ENCODE measurements at regions not wholly inside any gene's neighbourhood (a gene's known extent, or its start where the extent isn't known, plus 50 kb on each side); places are given as distances from the start of the nearest gene placed in this dataset.

GRCh38 chr9:29039258-29039657, 1466.0 kb upstream of the C9orf72 start:
- Histone ChIP-seq H3K4me3 (ENCODE audit: low read length) (no peak overlapping the region), H3K4me1 (ENCODE audit: control insufficient read depth, insufficient read depth, low read length) (no peaks in the 10 kb centered on the region), H3K27ac (ENCODE audit: low read depth, low read length) (no peak overlapping the region), H3K9me3 (ENCODE audit: control insufficient read depth, low read length) (no peaks in the 10 kb centered on the region), H3K36me3 (ENCODE audit: control insufficient read depth, insufficient read depth, low read length) (no peaks in the 10 kb centered on the region), H3K9ac (ENCODE audit: extremely low read depth, low read length, poor library complexity, severe bottlenecking) (no peak overlapping the region), H3K27me3 (ENCODE audit: control insufficient read depth, insufficient read depth, low read length, poor library complexity, severe bottlenecking) (no peaks in the 10 kb centered on the region)
- no peaks in the 10 kb centered on the region for H3K9me3 Mint-ChIP-seq
- H3K36me3 Mint-ChIP-seq (ENCODE audit: low read depth), result no peaks in the 10 kb centered on the region
- H3K4me1 Mint-ChIP-seq, result no peaks in the 10 kb centered on the region
- no peak for DNase-seq
- H3K27ac Mint-ChIP-seq, result no peak overlapping the region
- no peak overlapping the region for H3K4me3 Mint-ChIP-seq
- 86 to 93% methylated on average over 2 of the region's 2 CpGs for WGBS, 2 experiments (ENCODE audit: insufficient coverage in 1 of 2, insufficient read length in 1 of 2)
- no peak for TF ChIP-seq CTCF (conservative IDR thresholded peaks at IDR 0.05)
- H3K27me3 Mint-ChIP-seq (ENCODE audit: insufficient read depth), result no peaks in the 10 kb centered on the region

GRCh38 chr9:29043072-29043471, 1469.8 kb upstream of the C9orf72 start:
- Histone ChIP-seq H3K9me3 (ENCODE audit: control insufficient read depth, low read length) (no peaks in the 10 kb centered on the region), H3K36me3 (ENCODE audit: control insufficient read depth, insufficient read depth, low read length) (no peaks in the 10 kb centered on the region), H3K27me3 (ENCODE audit: control insufficient read depth, insufficient read depth, low read length, poor library complexity, severe bottlenecking) (no peaks in the 10 kb centered on the region), H3K4me1 (ENCODE audit: control insufficient read depth, insufficient read depth, low read length) (no peaks in the 10 kb centered on the region), H3K4me3 (ENCODE audit: low read length) (no peak overlapping the region), H3K27ac (ENCODE audit: low read depth, low read length) (no peak overlapping the region), H3K9ac (ENCODE audit: extremely low read depth, low read length, poor library complexity, severe bottlenecking) (no peak overlapping the region)
- Mint-ChIP-seq H3K27me3 (ENCODE audit: insufficient read depth) (no peaks in the 10 kb centered on the region), H3K36me3 (ENCODE audit: low read depth) (no peaks in the 10 kb centered on the region), H3K4me1 (no peaks in the 10 kb centered on the region), H3K27ac (no peak overlapping the region), H3K4me3 (no peak overlapping the region), H3K9me3 (no peaks in the 10 kb centered on the region)
- TF ChIP-seq CTCF (conservative IDR thresholded peaks at IDR 0.05), result no peak
- WGBS, 2 experiments (ENCODE audit: insufficient coverage in 1 of 2, insufficient read length in 1 of 2), result 83% methylated on average over 1 of the region's 1 CpG; no CpG with 5 or more reads in 1 of the 2 experiments
- no peak for DNase-seq

DNA sequence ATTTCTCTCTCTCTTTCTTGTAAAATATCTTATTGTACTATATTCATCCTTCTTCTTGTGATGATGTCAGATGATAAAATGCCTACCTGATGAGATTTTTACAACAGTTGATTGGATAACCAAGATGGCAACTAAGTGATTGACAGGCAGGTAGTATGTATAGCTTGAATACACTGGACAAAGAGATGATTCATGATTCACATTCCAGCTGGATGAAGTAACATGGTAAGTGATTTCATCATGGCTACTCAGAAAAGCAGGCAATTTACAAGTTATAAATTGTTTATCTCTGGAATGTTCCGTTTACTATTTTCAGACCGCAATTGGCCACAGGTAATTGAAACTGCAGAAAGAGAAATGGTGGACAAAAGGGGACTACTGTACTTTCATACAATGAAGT, 1471.7 kb upstream of the C9orf72 start:
- DNase-seq, result no peak
- Histone ChIP-seq H3K4me3 (ENCODE audit: low read length) (no peak overlapping the region), H3K4me1 (ENCODE audit: control insufficient read depth, insufficient read depth, low read length) (no peaks in the 10 kb centered on the region), H3K9ac (ENCODE audit: extremely low read depth, low read length, poor library complexity, severe bottlenecking) (no peak overlapping the region), H3K36me3 (ENCODE audit: control insufficient read depth, insufficient read depth, low read length) (no peaks in the 10 kb centered on the region), H3K27me3 (ENCODE audit: control insufficient read depth, insufficient read depth, low read length, poor library complexity, severe bottlenecking) (no peaks in the 10 kb centered on the region), H3K27ac (ENCODE audit: low read depth, low read length) (no peak overlapping the region), H3K9me3 (ENCODE audit: control insufficient read depth, low read length) (no peaks in the 10 kb centered on the region)
- WGBS, 2 experiments (ENCODE audit: insufficient coverage in 1 of 2, insufficient read length in 1 of 2), result 87 to 99% methylated on average over 2 of the region's 2 CpGs
- Mint-ChIP-seq H3K27me3 (ENCODE audit: insufficient read depth) (no peaks in the 10 kb centered on the region), H3K4me1 (no peaks in the 10 kb centered on the region), H3K36me3 (ENCODE audit: low read depth) (no peaks in the 10 kb centered on the region), H3K27ac (no peak overlapping the region), H3K9me3 (no peaks in the 10 kb centered on the region), H3K4me3 (no peak overlapping the region)
- TF ChIP-seq CTCF (conservative IDR thresholded peaks at IDR 0.05), result no peak
